Spleen (tissue), 11 donors: ENCODE measurements at regions not wholly inside any gene's neighbourhood (a gene's known extent, or its start where the extent isn't known, plus 50 kb on each side); places are given as distances from the start of the nearest gene placed in this dataset.

Source experiments
- DNase-seq: peaks from one replicate; pipeline ENCODE4 v3.0.0-alpha.2; 2020
- H3K27ac ChIP-seq, 8 donors: fragments of 200-600 bp; sonication (generic) in 7 of 8; 1 replicate in 4 of 8; 2 replicates in 4 of 8; pipeline versions ENCODE4 v1.5.0 to v1.8.0; 2016 to 2021; ENCODE audit warnings: inconsistent platforms in 4 of 8, mild to moderate bottlenecking in 4 of 8, moderate library complexity in 1 of 8
- H3K27me3 ChIP-seq, 7 donors: fragments of 200-600 bp; sonication (generic) in 6 of 7; replicated peaks in 1 of 7; 1 replicate in 4 of 7; 2 replicates in 3 of 7; pipeline versions ENCODE4 v1.5.0 to v1.8.0; 2016 to 2021; ENCODE audit warnings: inconsistent platforms in 3 of 7, mild to moderate bottlenecking in 1 of 7
- H3K36me3 ChIP-seq, 6 donors: fragments of 200-600 bp; sonication (generic) in 5 of 6; 1 replicate in 4 of 6; 2 replicates in 2 of 6; pipeline versions ENCODE4 v1.5.0 to v1.8.0; 2016 to 2021; ENCODE audit warnings: inconsistent platforms in 2 of 6
- H3K4me1 ChIP-seq, 6 donors: fragments of 200-600 bp; sonication (generic) in 5 of 6; 1 replicate in 3 of 6; 2 replicates in 3 of 6; pipeline versions ENCODE4 v1.5.0 to v1.8.0; 2016 to 2021; ENCODE audit warnings: inconsistent platforms in 3 of 6
- H3K4me3 ChIP-seq, 8 donors: fragments of 200-600 bp; sonication (generic) in 7 of 8; 1 replicate in 4 of 8; 2 replicates in 4 of 8; pipeline versions ENCODE4 v1.5.0 to v1.8.0; 2016 to 2021; ENCODE audit warnings: inconsistent platforms in 4 of 8, mild to moderate bottlenecking in 4 of 8, moderate library complexity in 2 of 8
- H3K9me3 ChIP-seq, 8 donors: fragments of 200-600 bp; sonication (generic) in 7 of 8; 1 replicate in 4 of 8; 2 replicates in 4 of 8; pipeline versions ENCODE4 v1.5.0 to v1.8.0; 2016 to 2021; ENCODE audit warnings: inconsistent platforms in 4 of 8
- CTCF ChIP-seq, 11 experiments: fragments of 200-600 bp in 7 of 11; fragments of 450-650 bp in 4 of 11; sonication (generic) in 4 of 11; IDR thresholded peaks in 8 of 11; conservative IDR thresholded peaks in 3 of 11; 1 replicate in 7 of 11; 2 replicates in 4 of 11; pipeline versions ENCODE4 v1.4.0 to v1.8.0; 2016 to 2021; ENCODE audit warnings: antibody characterized with exemption in 11 of 11, inconsistent platforms in 4 of 11, mild to moderate bottlenecking in 1 of 11
- POLR2A ChIP-seq, 3 donors: fragments of 450-650 bp; IDR thresholded peaks; one replicate each; pipeline ENCODE4 v1.5.1; 2017; ENCODE audit warnings: antibody characterized with exemption in 3 of 3, mild to moderate bottlenecking in 1 of 3
- POLR2AphosphoS5 ChIP-seq, 3 donors: sonication (generic); formaldehyde crosslinking; IDR thresholded peaks; one replicate each; pipeline ENCODE4 v1.5.1; 2017; ENCODE audit warnings: antibody characterized with exemption in 3 of 3
- WGBS, 5 donors: extraction: QIAGEN DNeasy Blood & Tissue Kit in 3 of 5; methylation state at CpG; one replicate each; pipeline versions ENCODE4 v1.1.5 to v1.1.7; 2013 to 2018; 5-methylcytosine and 5-hydroxymethylcytosine counted together
- intact Hi-C: fragments of 100-400 bp; cut with DNase I; formaldehyde crosslinking; loops from one replicate; pipeline ENCODE4 v1.15.0; 2023; ENCODE audit warnings: low total_unique reads
- donor health status: healthy with polysubstance abuse.
- donor health status: DM: no; HTN: no; CAD: no; lungs with moderate emphysema.
- donor health status: DM: no; HTN: no; CAD: no.
- donor health status: Bipolar disorder and iron deficiency.
- donor health status: healthy.
- donor health status: DM: no; HTN: no; CAD: no.
- donor health status: DM: yes; HTN: yes; CAD: no.

GRCh38 chr18:73476031-73476430 lies 608.2 kb upstream of the NETO1 start:
- no peak overlapping the region for H3K4me3 ChIP-seq
- H3K9me3 ChIP-seq: peaks cover 0 to 13% (median 0%) of the 10 kb centered on the region in 8 donors
- intact Hi-C loops: no loop called here
- no peaks in the 10 kb centered on the region for H3K36me3 ChIP-seq
- WGBS, 5 donors: 81 to 92% (median 85%) methylated on average over 3 of the region's 3 CpGs
- no peaks in the 10 kb centered on the region for H3K27me3 ChIP-seq
- no peak overlapping the region for H3K27ac ChIP-seq
- no peak for DNase-seq
- no peaks in the 10 kb centered on the region for H3K4me1 ChIP-seq
- TF ChIP-seq POLR2A (IDR thresholded peaks at IDR 0.05) (no peak), POLR2AphosphoS5 (IDR thresholded peaks at IDR 0.05) (no peak), CTCF (IDR thresholded peaks at IDR 0.05 in 8 of 11, conservative IDR thresholded peaks at IDR 0.05 in 3 of 11) (no peak)

- Histone ChIP-seq H3K27me3 (no peaks in the 10 kb centered on the region), H3K4me1 (no peaks in the 10 kb centered on the region), H3K4me3 (no peak overlapping the region), H3K9me3 (no peaks in the 10 kb centered on the region), H3K27ac (no peak overlapping the region), H3K36me3 (no peaks in the 10 kb centered on the region)
- intact Hi-C loops: no loop called here
- no peak for DNase-seq
- 38 to 65% (median 52%) methylated on average over 2 of the region's 2 CpGs for WGBS, 5 donors
- TF ChIP-seq POLR2AphosphoS5 (IDR thresholded peaks at IDR 0.05) (no peak), CTCF (IDR thresholded peaks at IDR 0.05 in 8 of 11, conservative IDR thresholded peaks at IDR 0.05 in 3 of 11) (no peak), POLR2A (IDR thresholded peaks at IDR 0.05) (no peak)
Observed at GRCh38 chr18:73462092-73462491, 594.3 kb upstream of the NETO1 start.

GRCh38 chr18:73461780-73462059 lies 593.9 kb upstream of the NETO1 start:
- no peaks in the 10 kb centered on the region for H3K4me1 ChIP-seq
- TF ChIP-seq POLR2AphosphoS5 (IDR thresholded peaks at IDR 0.05) (no peak), POLR2A (IDR thresholded peaks at IDR 0.05) (no peak), CTCF (IDR thresholded peaks at IDR 0.05 in 8 of 11, conservative IDR thresholded peaks at IDR 0.05 in 3 of 11) (no peak)
- intact Hi-C loops: no loop called here
- no peak overlapping the region for H3K27ac ChIP-seq
- no peaks in the 10 kb centered on the region for H3K27me3 ChIP-seq
- H3K4me3 ChIP-seq: no peak overlapping the region
- no peaks in the 10 kb centered on the region for H3K9me3 ChIP-seq
- DNase-seq: no peak
- H3K36me3 ChIP-seq: no peaks in the 10 kb centered on the region
- WGBS, 5 donors: 71 to 88% (median 78%) methylated on average over 1 of the region's 1 CpG

- intact Hi-C loops: no loop called here
- H3K36me3 ChIP-seq: no peaks in the 10 kb centered on the region
- H3K4me3 ChIP-seq: no peak overlapping the region
- H3K27ac ChIP-seq: no peak overlapping the region
- 79 to 89% (median 87%) methylated on average over 12 of the region's 12 CpGs for whole genome bisulfite sequencing, 5 donors
- no peak for TF ChIP-seq CTCF (IDR thresholded peaks at IDR 0.05 in 8 of 11, conservative IDR thresholded peaks at IDR 0.05 in 3 of 11)
- no peak for TF ChIP-seq POLR2A (IDR thresholded peaks at IDR 0.05)
- TF ChIP-seq POLR2AphosphoS5 (IDR thresholded peaks at IDR 0.05): no peak
- H3K4me1 ChIP-seq: no peaks in the 10 kb centered on the region
- H3K27me3 ChIP-seq: no peaks in the 10 kb centered on the region
- no peak for DNase-seq
- no peaks in the 10 kb centered on the region for H3K9me3 ChIP-seq
Observed at GRCh38 chr18:73461038-73461779, 593.4 kb upstream of the NETO1 start.
